IMR-90 (cell line): ENCODE measurements at regions not wholly inside any gene's neighbourhood (a gene's known extent, or its start where the extent isn't known, plus 50 kb on each side); places are given as distances from the start of the nearest gene placed in this dataset.

ENCODE experiments used
- ATAC-seq: fragments of 200-7000 bp; cut with Tn5 transposase; 2 replicates; pipeline ENCODE4 v1.9.1; 2020; ENCODE audit warnings: low read depth, mild to moderate bottlenecking, moderate library complexity
- BruUV-seq: library from RNA; stranded (reverse); fragments of 400-500 nt; replicated peaks from 2 replicates; lab custom pipeline; 2021; lab: Mats Ljungman, UMichigan
- CTCF ChIA-PET: fragments of 300-600 bp; formaldehyde crosslinking; extraction: SDS; loops from one replicate; lab custom pipeline; 2021; ENCODE audit warnings: antibody characterized with exemption; lab: Yijun Ruan, JAX
- POLR2A ChIA-PET: fragments of 300-600 bp; sonication (Branson Sonifier 250); formaldehyde crosslinking; loops from one replicate; lab custom pipeline; 2022; ENCODE audit warnings: antibody characterized with exemption; ENCODE audit not compliant: unreplicated experiment; lab: Charles Lee
- DNase-seq: peaks from one replicate; pipeline ENCODE4 v3.0.0; 2013
- H2AFZ ChIP-seq: replicated peaks from 2 replicates; pipeline ENCODE3; 2013; ENCODE audit warnings: low read length, mild to moderate bottlenecking; ENCODE audit not compliant: poor library complexity
- H2AK5ac ChIP-seq: 2 replicates; pipeline ENCODE4 v1.6.1; 2013; ENCODE audit warnings: low read depth, low read length, inconsistent platforms
- H2AK9ac ChIP-seq: replicated peaks from 2 replicates; pipeline ENCODE3; 2013; ENCODE audit warnings: mild to moderate bottlenecking, low read depth, low read length, moderate library complexity; ENCODE audit not compliant: poor library complexity
- H2BK120ac ChIP-seq: 2 replicates; pipeline ENCODE4 v1.6.1; 2013; ENCODE audit warnings: low read depth, low read length, inconsistent platforms
- H2BK15ac ChIP-seq: 3 replicates; pipeline ENCODE4 v1.6.1; 2013; ENCODE audit warnings: low read depth, low read length, inconsistent platforms
- H2BK20ac ChIP-seq: 2 replicates; pipeline ENCODE4 v1.6.1; 2013; ENCODE audit warnings: low read depth, mild to moderate bottlenecking, inconsistent platforms, low read length, moderate library complexity
- H2BK5ac ChIP-seq: 2 replicates; pipeline ENCODE4 v1.6.1; 2013; ENCODE audit warnings: mild to moderate bottlenecking, low read depth, low read length, inconsistent platforms; ENCODE audit not compliant: poor library complexity, severe bottlenecking
- H3K14ac ChIP-seq: replicated peaks from 2 replicates; pipeline ENCODE4 v1.6.1; 2013; ENCODE audit warnings: low read depth, low read length, inconsistent platforms
- H3K18ac ChIP-seq: 2 replicates; pipeline ENCODE4 v1.6.1; 2013; ENCODE audit warnings: low read depth, low read length, control low read depth
- H3K23ac ChIP-seq: 2 replicates; pipeline ENCODE4 v1.6.1; 2013; ENCODE audit warnings: low read depth, low read length, inconsistent platforms
- H3K27ac ChIP-seq: 2 replicates; pipeline ENCODE4 v1.5.1; 2013; ENCODE audit warnings: mild to moderate bottlenecking, control low read depth, low read length; ENCODE audit not compliant: insufficient read depth
- H3K27me3 ChIP-seq: 2 replicates; pipeline ENCODE4 v1.6.1; 2013; ENCODE audit warnings: low read length; ENCODE audit not compliant: control insufficient read depth, insufficient read depth
- H3K36me3 ChIP-seq: 2 replicates; pipeline ENCODE4 v1.6.1; 2013; ENCODE audit warnings: low read length, mixed read lengths; ENCODE audit not compliant: control insufficient read depth, insufficient read depth
- H3K4ac ChIP-seq: 2 replicates; pipeline ENCODE4 v1.6.1; 2013; ENCODE audit warnings: low read depth, low read length, inconsistent platforms
- H3K4me1 ChIP-seq: 2 replicates; pipeline ENCODE4 v1.6.1; 2013; ENCODE audit warnings: low read length, mixed read lengths; ENCODE audit not compliant: control insufficient read depth, insufficient read depth
- H3K4me2 ChIP-seq: 2 replicates; pipeline ENCODE4 v1.6.1; 2013; ENCODE audit warnings: low read depth, mild to moderate bottlenecking, control low read depth, low read length, moderate library complexity
- H3K4me3 ChIP-seq: 2 replicates; pipeline ENCODE4 v1.5.1; 2013; ENCODE audit warnings: low read depth, mild to moderate bottlenecking, control low read depth, low read length, moderate library complexity; ENCODE audit not compliant: insufficient read depth
- H3K56ac ChIP-seq: 2 replicates; pipeline ENCODE4 v1.6.1; 2013; ENCODE audit warnings: low read length, inconsistent platforms; ENCODE audit not compliant: insufficient read depth; ENCODE audit errors: extremely low read depth
- H3K79me1 ChIP-seq, 2 experiments: 2 replicates each; pipeline ENCODE4 v1.6.1; 2013; ENCODE audit warnings: low read length in 2 of 2, inconsistent platforms in 1 of 2, low read depth in 1 of 2
- H3K9ac ChIP-seq: 2 replicates; pipeline ENCODE4 v1.6.1; 2013; ENCODE audit warnings: low read depth, low read length, control low read depth
- H3K9me1 ChIP-seq: 2 replicates; pipeline ENCODE4 v1.6.1; 2013; ENCODE audit warnings: low read length, inconsistent platforms; ENCODE audit not compliant: insufficient read depth
- H3K9me3 ChIP-seq: 2 replicates; pipeline ENCODE4 v1.6.1; 2013; ENCODE audit warnings: low read length; ENCODE audit not compliant: control insufficient read depth, insufficient read depth
- H4K20me1 ChIP-seq: 2 replicates; pipeline ENCODE4 v1.6.1; 2013; ENCODE audit warnings: low read length, inconsistent platforms; ENCODE audit not compliant: insufficient read depth
- H4K5ac ChIP-seq: 2 replicates; pipeline ENCODE4 v1.6.1; 2013; ENCODE audit warnings: mild to moderate bottlenecking, low read depth, low read length, control low read depth
- H4K8ac ChIP-seq, 2 experiments: 2 replicates each; pipeline ENCODE4 v1.6.1; 2013; ENCODE audit warnings: low read depth in 2 of 2, low read length in 2 of 2, control low read depth in 1 of 2, inconsistent platforms in 1 of 2
- H4K91ac ChIP-seq: 2 replicates; pipeline ENCODE4 v1.6.1; 2013; ENCODE audit warnings: low read depth, low read length, inconsistent platforms; ENCODE audit not compliant: insufficient read depth
- BHLHE40 ChIP-seq: fragments of 150-350 bp; IDR thresholded peaks from 2 replicates; pipeline ENCODE4 v1.6.1; 2016; ENCODE audit warnings: mild to moderate bottlenecking, low read depth, low read length
- CEBPB ChIP-seq: IDR thresholded peaks from 2 replicates; pipeline ENCODE4 v1.6.1; 2012; ENCODE audit warnings: low read depth, low read length, improper control_type of control experiment
- CHD1 ChIP-seq: IDR thresholded peaks from 2 replicates; pipeline ENCODE4 v1.6.1; 2012; ENCODE audit warnings: low read depth, low read length, improper control_type of control experiment
- FOS ChIP-seq: fragments of 150-350 bp; IDR thresholded peaks from 2 replicates; pipeline ENCODE4 v1.6.1; 2016; ENCODE audit warnings: low read depth, low read length
- MAFK ChIP-seq: IDR thresholded peaks from 2 replicates; pipeline ENCODE4 v1.6.1; 2012; ENCODE audit warnings: low read depth, low read length, improper control_type of control experiment
- MAZ ChIP-seq: IDR thresholded peaks from 2 replicates; pipeline ENCODE4 v1.6.1; 2012; ENCODE audit warnings: low read depth, mild to moderate bottlenecking, low read length, improper control_type of control experiment, moderate library complexity, borderline replicate concordance
- MXI1 ChIP-seq: IDR thresholded peaks from 2 replicates; pipeline ENCODE4 v1.6.1; 2012; ENCODE audit warnings: low read depth, mild to moderate bottlenecking, low read length, moderate library complexity, borderline replicate concordance
- NFE2L2 ChIP-seq: fragments of 150-350 bp; IDR thresholded peaks from 2 replicates; pipeline ENCODE4 v1.6.1; 2016; ENCODE audit warnings: low read depth, mild to moderate bottlenecking, low read length
- RAD21 ChIP-seq: IDR thresholded peaks from 2 replicates; pipeline ENCODE4 v1.6.1; 2012; ENCODE audit warnings: low read length, improper control_type of control experiment
- RCOR1 ChIP-seq: IDR thresholded peaks from 2 replicates; pipeline ENCODE4 v1.6.1; 2012; ENCODE audit warnings: mild to moderate bottlenecking, low read length, improper control_type of control experiment; ENCODE audit not compliant: insufficient replicate concordance
- RFX5 ChIP-seq: IDR thresholded peaks from 2 replicates; pipeline ENCODE4 v1.8.0; 2012; ENCODE audit warnings: low read depth, mild to moderate bottlenecking, low read length, moderate library complexity
- SMC3 ChIP-seq: fragments of 150-350 bp; IDR thresholded peaks from 2 replicates; pipeline ENCODE4 v1.6.1; 2016; ENCODE audit warnings: low read depth, mild to moderate bottlenecking, antibody characterized with exemption, low read length, moderate library complexity
- WGBS, 2 experiments: methylation state at CpG; one replicate each; pipeline versions ENCODE4 v1.1.5 to v1.1.7; 2013; ENCODE audit warnings: missing lambda C conversion rate in 2 of 2; ENCODE audit not compliant: insufficient read length in 1 of 2; ENCODE audit errors: extremely low coverage in 2 of 2; 5-methylcytosine and 5-hydroxymethylcytosine counted together
- dilution Hi-C: fragments of 300-500 bp; cut with HindIII; formaldehyde crosslinking; loops from one replicate; pipeline ENCODE4 v1.14.3; 2018; ENCODE audit warnings: low sequenced_read_pairs; ENCODE audit not compliant: unreplicated experiment
- in situ Hi-C: fragments of 300-500 bp; cut with MboI; formaldehyde crosslinking; loops from 3 replicates; pipeline ENCODE4 v1.14.3; 2019; ENCODE audit warnings: low sequenced_read_pairs, inconsistent platforms, mixed read lengths
- intact Hi-C: fragments of 100-400 bp; cut with micrococcal nuclease; formaldehyde crosslinking; loops from 2 replicates; pipeline ENCODE4 v1.10.0; 2022
- TF ChIP-seq, protein P1 (sequence below): fragments of 150-350 bp; IDR thresholded peaks from 2 replicates; pipeline ENCODE4 v1.6.1; 2016; ENCODE audit warnings: low read depth, mild to moderate bottlenecking, low read length, moderate library complexity, borderline replicate concordance
- TF ChIP-seq, protein P2 (sequence below): fragments of 150-350 bp; IDR thresholded peaks from 2 replicates; pipeline ENCODE4 v1.6.1; 2017; ENCODE audit warnings: mild to moderate bottlenecking, antibody characterized with exemption, low read length, low read depth
- TF ChIP-seq, protein P3 (sequence below): conservative IDR thresholded peaks from 2 replicates; pipeline ENCODE4 v1.5.1; 2012; ENCODE audit warnings: mild to moderate bottlenecking, low read depth, low read length, improper control_type of control experiment

DNA sequence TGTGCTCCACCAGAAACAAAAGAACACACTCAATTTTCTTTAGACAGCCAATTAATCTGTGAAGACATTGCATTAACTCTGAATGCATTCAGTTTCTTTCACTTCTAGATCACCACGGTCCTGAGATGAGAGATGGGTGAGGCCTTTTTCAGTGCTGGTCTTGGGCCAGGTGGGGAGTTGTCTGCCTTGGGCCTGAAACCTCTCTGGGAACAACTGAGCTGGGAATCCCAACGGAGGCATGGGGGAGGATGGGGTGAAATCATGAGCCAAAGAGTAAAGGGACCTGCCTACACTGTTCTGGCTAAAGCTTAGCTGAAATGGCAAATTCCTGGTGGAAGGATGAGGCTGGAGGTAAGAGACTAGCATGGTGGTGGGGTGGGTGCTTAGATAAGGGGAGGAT lies 353.5 kb upstream of the B3GAT1 start:
- Histone ChIP-seq H3K27ac (no peak overlapping the region), H4K20me1 (no peaks in the 10 kb centered on the region), H2AK5ac (no peak overlapping the region), H4K8ac (no peak overlapping the region), H3K4me3 (no peak overlapping the region), H4K5ac (no peak overlapping the region), H3K9me1 (no peaks in the 10 kb centered on the region), H3K18ac (no peak overlapping the region), H2BK15ac (no peak overlapping the region), H2BK120ac (no peak overlapping the region), H3K9me3 (peaks cover 36% of the 10 kb centered on the region), H2AK9ac (no peak overlapping the region), H4K91ac (no peak overlapping the region), H3K4me1 (no peaks in the 10 kb centered on the region), H3K9ac (no peak overlapping the region), H3K4me2 (no peak overlapping the region), H3K23ac (no peak overlapping the region), H3K4ac (no peak overlapping the region), H3K36me3 (no peaks in the 10 kb centered on the region), H3K56ac (no peak overlapping the region), H2BK5ac (no peak overlapping the region), H3K79me1 (no peaks in the 10 kb centered on the region), H2BK20ac (no peak overlapping the region), H3K27me3 (no peaks in the 10 kb centered on the region), H2AFZ (no peak overlapping the region), H3K14ac (no peak overlapping the region)
- 0% methylated on average over 1 of the region's 2 CpGs; no CpG with 5 or more reads in 1 of the 2 experiments for WGBS, 2 experiments
- BruUV-seq: no TSS peak
- ATAC-seq (no peak), DNase-seq (no peak)
- in situ Hi-C loops: no loop called here
- intact Hi-C loops: no loop called here
- ChIA-PET POLR2A (no interaction called here), CTCF (no interaction called here)
- TF ChIP-seq RAD21: no peak
- no peak for TF ChIP-seq MXI1
- no peak for TF ChIP-seq BHLHE40
- TF ChIP-seq, protein P1, sequence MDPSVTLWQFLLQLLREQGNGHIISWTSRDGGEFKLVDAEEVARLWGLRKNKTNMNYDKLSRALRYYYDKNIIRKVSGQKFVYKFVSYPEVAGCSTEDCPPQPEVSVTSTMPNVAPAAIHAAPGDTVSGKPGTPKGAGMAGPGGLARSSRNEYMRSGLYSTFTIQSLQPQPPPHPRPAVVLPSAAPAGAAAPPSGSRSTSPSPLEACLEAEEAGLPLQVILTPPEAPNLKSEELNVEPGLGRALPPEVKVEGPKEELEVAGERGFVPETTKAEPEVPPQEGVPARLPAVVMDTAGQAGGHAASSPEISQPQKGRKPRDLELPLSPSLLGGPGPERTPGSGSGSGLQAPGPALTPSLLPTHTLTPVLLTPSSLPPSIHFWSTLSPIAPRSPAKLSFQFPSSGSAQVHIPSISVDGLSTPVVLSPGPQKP: no peak
- no peak for TF ChIP-seq MAFK
- TF ChIP-seq SMC3: no peak
- TF ChIP-seq, protein P2, sequence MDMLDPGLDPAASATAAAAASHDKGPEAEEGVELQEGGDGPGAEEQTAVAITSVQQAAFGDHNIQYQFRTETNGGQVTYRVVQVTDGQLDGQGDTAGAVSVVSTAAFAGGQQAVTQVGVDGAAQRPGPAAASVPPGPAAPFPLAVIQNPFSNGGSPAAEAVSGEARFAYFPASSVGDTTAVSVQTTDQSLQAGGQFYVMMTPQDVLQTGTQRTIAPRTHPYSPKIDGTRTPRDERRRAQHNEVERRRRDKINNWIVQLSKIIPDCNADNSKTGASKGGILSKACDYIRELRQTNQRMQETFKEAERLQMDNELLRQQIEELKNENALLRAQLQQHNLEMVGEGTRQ: no peak
- TF ChIP-seq NFE2L2: no peak
- no peak for TF ChIP-seq RCOR1
- TF ChIP-seq, protein P3, sequence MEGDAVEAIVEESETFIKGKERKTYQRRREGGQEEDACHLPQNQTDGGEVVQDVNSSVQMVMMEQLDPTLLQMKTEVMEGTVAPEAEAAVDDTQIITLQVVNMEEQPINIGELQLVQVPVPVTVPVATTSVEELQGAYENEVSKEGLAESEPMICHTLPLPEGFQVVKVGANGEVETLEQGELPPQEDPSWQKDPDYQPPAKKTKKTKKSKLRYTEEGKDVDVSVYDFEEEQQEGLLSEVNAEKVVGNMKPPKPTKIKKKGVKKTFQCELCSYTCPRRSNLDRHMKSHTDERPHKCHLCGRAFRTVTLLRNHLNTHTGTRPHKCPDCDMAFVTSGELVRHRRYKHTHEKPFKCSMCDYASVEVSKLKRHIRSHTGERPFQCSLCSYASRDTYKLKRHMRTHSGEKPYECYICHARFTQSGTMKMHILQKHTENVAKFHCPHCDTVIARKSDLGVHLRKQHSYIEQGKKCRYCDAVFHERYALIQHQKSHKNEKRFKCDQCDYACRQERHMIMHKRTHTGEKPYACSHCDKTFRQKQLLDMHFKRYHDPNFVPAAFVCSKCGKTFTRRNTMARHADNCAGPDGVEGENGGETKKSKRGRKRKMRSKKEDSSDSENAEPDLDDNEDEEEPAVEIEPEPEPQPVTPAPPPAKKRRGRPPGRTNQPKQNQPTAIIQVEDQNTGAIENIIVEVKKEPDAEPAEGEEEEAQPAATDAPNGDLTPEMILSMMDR: no peak
- no peak for TF ChIP-seq CHD1
- no peak for TF ChIP-seq FOS
- no peak for TF ChIP-seq RFX5
- no peak for TF ChIP-seq MAZ
- no peak for TF ChIP-seq CEBPB
- dilution Hi-C loops: no loop called here
